Esophagus squamous epithelium (tissue), 5 donors: ENCODE measurements at regions not wholly inside any gene's neighbourhood (a gene's known extent, or its start where the extent isn't known, plus 50 kb on each side); places are given as distances from the start of the nearest gene placed in this dataset.
"Not testable (repeated sequence)": the region's sequence is repeated elsewhere in the genome, so short reads cannot be mapped to it uniquely, and the experiment has no call there.

Experiments
- DNase-seq: peaks from one replicate; lab custom pipeline; 2025; lab: John Stamatoyannopoulos, UW
- H3K27ac ChIP-seq, 4 donors: fragments of 200-600 bp; sonication (generic); one replicate each; pipeline ENCODE4 v1.5.1; 2016 to 2019; ENCODE audit warnings: mild to moderate bottlenecking in 1 of 4
- H3K27me3 ChIP-seq, 4 donors: fragments of 200-600 bp; sonication (generic); 1 replicate in 3 of 4; 2 replicates in 1 of 4; pipeline versions ENCODE4 v1.5.1 to v1.6.0; 2017 to 2021; ENCODE audit warnings: antibody characterized with exemption in 1 of 4
- H3K36me3 ChIP-seq, 3 donors: fragments of 200-600 bp; sonication (generic); one replicate each; pipeline ENCODE4 v1.5.1; 2016 to 2019
- H3K4me1 ChIP-seq, 3 donors: fragments of 200-600 bp; sonication (generic); one replicate each; pipeline ENCODE4 v1.5.1; 2017 to 2019
- H3K4me3 ChIP-seq, 4 donors: fragments of 200-600 bp; sonication (generic); 1 replicate in 3 of 4; 2 replicates in 1 of 4; pipeline ENCODE4 v1.5.1; 2016 to 2019; ENCODE audit warnings: mild to moderate bottlenecking in 2 of 4, moderate library complexity in 1 of 4
- H3K9me3 ChIP-seq, 3 donors: fragments of 200-600 bp; sonication (generic); one replicate each; pipeline ENCODE4 v1.5.1; 2016 to 2019
- CTCF ChIP-seq, 6 experiments: fragments of 450-650 bp in 4 of 6; fragments of 200-600 bp in 2 of 6; sonication (generic) in 2 of 6; IDR thresholded peaks; one replicate each; pipeline ENCODE4 v1.5.1; 2016 to 2019; ENCODE audit warnings: antibody characterized with exemption in 6 of 6, mild to moderate bottlenecking in 4 of 6, moderate library complexity in 4 of 6
- POLR2A ChIP-seq, 4 donors: fragments of 450-650 bp; IDR thresholded peaks; one replicate each; pipeline ENCODE4 v1.6.1; 2017; ENCODE audit warnings: antibody characterized with exemption in 4 of 4, mild to moderate bottlenecking in 4 of 4, moderate library complexity in 3 of 4
- WGBS, 2 donors: methylation state at CpG; one replicate each; pipeline ENCODE4 v1.1.5; 2018; 5-methylcytosine and 5-hydroxymethylcytosine counted together
- intact Hi-C: fragments of 100-400 bp; cut with DNase I; formaldehyde crosslinking; loops from one replicate; pipeline ENCODE4 v1.15.0; 2022
- donor health status: DM: yes; HTN: yes; CAD: no.

- H3K27ac ChIP-seq = no peak overlapping the region
- H3K4me3 ChIP-seq = no peak overlapping the region
- no peak for DNase-seq
- TF ChIP-seq CTCF (IDR thresholded peaks at IDR 0.05) (no peak), POLR2A (IDR thresholded peaks at IDR 0.05) (no peak)
- H3K36me3 ChIP-seq = no peaks in the 10 kb centered on the region
- H3K9me3 ChIP-seq = no peaks in the 10 kb centered on the region
- H3K4me1 ChIP-seq = no peaks in the 10 kb centered on the region
- intact Hi-C loops = no loop called here
- H3K27me3 ChIP-seq = no peaks in the 10 kb centered on the region
- 94 to 95% methylated on average over 5 of the region's 5 CpGs for WGBS, 2 donors
Measured at GRCh38 chr2:48202863-48203642, 111.4 kb upstream of the FOXN2 start.

GRCh38 chr2:48203668-48204067 lies 110.8 kb upstream of the FOXN2 start:
- Histone ChIP-seq H3K36me3 (no peaks in the 10 kb centered on the region), H3K27ac (no peak overlapping the region), H3K4me1 (no peaks in the 10 kb centered on the region), H3K9me3 (no peaks in the 10 kb centered on the region), H3K4me3 (no peak overlapping the region), H3K27me3 (no peaks in the 10 kb centered on the region)
- TF ChIP-seq CTCF (IDR thresholded peaks at IDR 0.05) (no peak), POLR2A (IDR thresholded peaks at IDR 0.05) (no peak)
- intact Hi-C loops = no loop called here
- DNase-seq = no peak

GRCh38 chr2:48204750-48205136 lies 109.7 kb upstream of the FOXN2 start:
- intact Hi-C loops = no loop called here
- no peaks in the 10 kb centered on the region for H3K9me3 ChIP-seq
- no peak for TF ChIP-seq POLR2A (IDR thresholded peaks at IDR 0.05)
- TF ChIP-seq CTCF (IDR thresholded peaks at IDR 0.05) = no peak
- peaks cover 0 to 8% (median 0%) of the 10 kb centered on the region in 3 donors for H3K4me1 ChIP-seq
- 93 to 100% methylated on average over 2 of the region's 2 CpGs for WGBS, 2 donors
- no peak overlapping the region for H3K4me3 ChIP-seq
- DNase-seq = no peak
- H3K27me3 ChIP-seq = no peaks in the 10 kb centered on the region
- H3K27ac ChIP-seq = no peak overlapping the region
- H3K36me3 ChIP-seq = no peaks in the 10 kb centered on the region

- H3K27ac ChIP-seq = peak overlapping the region in 1 of 4 donors; percentile 8
- no peak for DNase-seq
- H3K36me3 ChIP-seq = no peaks in the 10 kb centered on the region
- intact Hi-C loops = no loop called here
- H3K27me3 ChIP-seq = no peaks in the 10 kb centered on the region
- no peak overlapping the region for H3K4me3 ChIP-seq
- TF ChIP-seq POLR2A (IDR thresholded peaks at IDR 0.05) (no peak), CTCF (IDR thresholded peaks at IDR 0.05) (no peak)
- WGBS, 2 donors = 75 to 82% methylated on average over 7 of the region's 7 CpGs
- peaks cover 0 to 8% (median 0%) of the 10 kb centered on the region in 3 donors for H3K4me1 ChIP-seq
- H3K9me3 ChIP-seq = no peaks in the 10 kb centered on the region
Measured at GRCh38 chr2:48205137-48205798, 109.2 kb upstream of the FOXN2 start.

GRCh38 chr2:48206056-48206656 lies 108.3 kb upstream of the FOXN2 start:
- DNase-seq = not testable (repeated sequence)
- WGBS, 2 donors = 88 to 92% methylated on average over 13 of the region's 13 CpGs
- peak overlapping the region in 1 of 4 donors; percentile 8 for H3K27ac ChIP-seq

More at GRCh38 chr2:48206056-48206656, 108.3 kb upstream of the FOXN2 start:
- H3K4me3 ChIP-seq, H3K9me3 ChIP-seq, H3K36me3 ChIP-seq, H3K27me3 ChIP-seq, intact Hi-C loops, H3K4me1 ChIP-seq: not testable (repeated sequence)
